ENCODE measurements at regions not wholly inside any gene's neighbourhood (a gene's known extent, or its start where the extent isn't known, plus 50 kb on each side); places are given as distances from the start of the nearest gene placed in this dataset.
"Not testable (repeated sequence)": the region's sequence is repeated elsewhere in the genome, so short reads cannot be mapped to it uniquely, and the experiment has no call there.

- POLR2A ChIA-PET = no interaction called here
- no peak for TF ChIP-seq CTCF (IDR thresholded peaks at IDR 0.05; ENCODE audit: control extremely low read depth, extremely low read depth, low read depth, missing control alignments)
- no peak for DNase-seq (ENCODE audit: extremely low spot score)
- CTCF ChIA-PET = no interaction called here
Observed at GRCh38 chrY:7542256-7542858, 630.8 kb upstream of the AMELY start.

GRCh38 chrY:7529396-7529795, 617.8 kb upstream of the AMELY start:
- TF ChIP-seq CTCF (IDR thresholded peaks at IDR 0.05; ENCODE audit: control extremely low read depth, extremely low read depth, low read depth, missing control alignments) = no peak
- POLR2A ChIA-PET = no interaction called here
- DNase-seq (ENCODE audit: extremely low spot score) = no peak
- CTCF ChIA-PET = interaction anchor here (0.8 kb wide), 1 partner anchor 11 kb away, joined by 3 read pairs; no protein-coding TSS in a partner anchor

GRCh38 chrY:7527568-7527967, 616.0 kb upstream of the AMELY start:
- CTCF ChIA-PET; POLR2A ChIA-PET; DNase-seq (ENCODE audit: extremely low spot score): not testable (repeated sequence)

- TF ChIP-seq CTCF (IDR thresholded peaks at IDR 0.05; ENCODE audit: control extremely low read depth, extremely low read depth, low read depth, missing control alignments) = no peak
- ChIA-PET POLR2A (no interaction called here), CTCF (no interaction called here)
- DNase-seq (ENCODE audit: extremely low spot score) = no peak
Observed at GRCh38 chrY:7518387-7518786, 606.8 kb upstream of the AMELY start.

- ChIA-PET CTCF (no interaction called here), POLR2A (no interaction called here)
- no peak for TF ChIP-seq CTCF (IDR thresholded peaks at IDR 0.05; ENCODE audit: control extremely low read depth, extremely low read depth, low read depth, missing control alignments)
- DNase-seq (ENCODE audit: extremely low spot score) = no peak
Observed at GRCh38 chrY:7516268-7516667, 604.7 kb upstream of the AMELY start.

- DNase-seq (ENCODE audit: extremely low spot score) = no peak
- no peak for TF ChIP-seq CTCF (IDR thresholded peaks at IDR 0.05; ENCODE audit: control extremely low read depth, extremely low read depth, low read depth, missing control alignments)
- ChIA-PET POLR2A (no interaction called here), CTCF (no interaction called here)
Observed at GRCh38 chrY:7515812-7516211, 604.3 kb upstream of the AMELY start.

- CTCF ChIA-PET = no interaction called here
- DNase-seq (ENCODE audit: extremely low spot score) = no peak
- TF ChIP-seq CTCF (IDR thresholded peaks at IDR 0.05; ENCODE audit: control extremely low read depth, extremely low read depth, low read depth, missing control alignments) = no peak
- POLR2A ChIA-PET = no interaction called here
Observed at GRCh38 chrY:7502896-7503295, 591.3 kb upstream of the AMELY start.

Measured in GM10248 (cell line).